ENCODE measurements at regions not wholly inside any gene's neighbourhood (a gene's known extent, or its start where the extent isn't known, plus 50 kb on each side); places are given as distances from the start of the nearest gene placed in this dataset.

DNA sequence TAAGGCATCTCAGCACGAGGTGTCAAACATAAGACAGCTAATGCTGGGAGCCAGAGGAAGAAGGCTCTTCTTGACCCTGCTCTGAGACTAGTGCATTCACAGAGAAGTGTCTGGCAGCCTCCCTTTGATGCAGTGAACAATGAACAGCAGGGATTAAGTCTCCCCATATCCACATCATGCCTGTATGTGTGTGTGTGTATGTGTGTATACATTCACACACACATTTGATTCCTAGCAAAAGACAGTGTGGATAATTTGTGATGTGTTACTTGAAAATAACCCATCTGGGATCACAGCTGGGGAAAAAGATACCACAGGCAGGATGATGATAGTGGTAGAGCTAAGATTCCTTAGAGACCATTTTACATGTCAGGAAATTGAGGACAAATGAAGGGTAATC is 485.9 kb upstream of the GOT2 start:
- TF ChIP-seq, protein P1, sequence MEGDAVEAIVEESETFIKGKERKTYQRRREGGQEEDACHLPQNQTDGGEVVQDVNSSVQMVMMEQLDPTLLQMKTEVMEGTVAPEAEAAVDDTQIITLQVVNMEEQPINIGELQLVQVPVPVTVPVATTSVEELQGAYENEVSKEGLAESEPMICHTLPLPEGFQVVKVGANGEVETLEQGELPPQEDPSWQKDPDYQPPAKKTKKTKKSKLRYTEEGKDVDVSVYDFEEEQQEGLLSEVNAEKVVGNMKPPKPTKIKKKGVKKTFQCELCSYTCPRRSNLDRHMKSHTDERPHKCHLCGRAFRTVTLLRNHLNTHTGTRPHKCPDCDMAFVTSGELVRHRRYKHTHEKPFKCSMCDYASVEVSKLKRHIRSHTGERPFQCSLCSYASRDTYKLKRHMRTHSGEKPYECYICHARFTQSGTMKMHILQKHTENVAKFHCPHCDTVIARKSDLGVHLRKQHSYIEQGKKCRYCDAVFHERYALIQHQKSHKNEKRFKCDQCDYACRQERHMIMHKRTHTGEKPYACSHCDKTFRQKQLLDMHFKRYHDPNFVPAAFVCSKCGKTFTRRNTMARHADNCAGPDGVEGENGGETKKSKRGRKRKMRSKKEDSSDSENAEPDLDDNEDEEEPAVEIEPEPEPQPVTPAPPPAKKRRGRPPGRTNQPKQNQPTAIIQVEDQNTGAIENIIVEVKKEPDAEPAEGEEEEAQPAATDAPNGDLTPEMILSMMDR (IDR thresholded peaks at IDR 0.05 in 4 of 5, conservative IDR thresholded peaks at IDR 0.05 in 1 of 5) = no peak
- TF ChIP-seq POLR2A (IDR thresholded peaks at IDR 0.05) = no peak
